ENCODE measurements at regions not wholly inside any gene's neighbourhood (a gene's known extent, or its start where the extent isn't known, plus 50 kb on each side); places are given as distances from the start of the nearest gene placed in this dataset.
"Not testable (repeated sequence)": the region's sequence is repeated elsewhere in the genome, so short reads cannot be mapped to it uniquely, and the experiment has no call there.

- Mint-ChIP-seq H3K4me3 (no peak overlapping the region), H3K36me3 (ENCODE audit: low read depth) (no peaks in the 10 kb centered on the region), H3K9me3 (no peaks in the 10 kb centered on the region), H3K4me1 (no peaks in the 10 kb centered on the region), H3K27ac (no peak overlapping the region), H3K27me3 (peaks cover 8% of the 10 kb centered on the region)
- ATAC-seq (replicated peaks), result no peak
These were observed 108.9 kb upstream of the USP25 start for GRCh38 chr21:15620892-15621291.

- H3K36me3 Mint-ChIP-seq (ENCODE audit: low read depth), result no peaks in the 10 kb centered on the region
- no peaks in the 10 kb centered on the region for H3K9me3 Mint-ChIP-seq
- H3K4me1 Mint-ChIP-seq, result no peaks in the 10 kb centered on the region
- H3K4me3 Mint-ChIP-seq, result no peak overlapping the region
- ATAC-seq (replicated peaks), result no peak
- peaks cover 8% of the 10 kb centered on the region for H3K27me3 Mint-ChIP-seq
- H3K27ac Mint-ChIP-seq, result no peak overlapping the region
These were observed 105.1 kb upstream of the USP25 start for GRCh38 chr21:15624646-15625045.

GRCh38 chr21:15625363-15625762 lies 104.4 kb upstream of the USP25 start:
- no peak overlapping the region for H3K4me3 Mint-ChIP-seq
- no peaks in the 10 kb centered on the region for H3K36me3 Mint-ChIP-seq (ENCODE audit: low read depth)
- ATAC-seq (replicated peaks), result no peak
- H3K9me3 Mint-ChIP-seq, result no peaks in the 10 kb centered on the region
- H3K27ac Mint-ChIP-seq, result no peak overlapping the region
- peaks cover 8% of the 10 kb centered on the region for H3K27me3 Mint-ChIP-seq
- H3K4me1 Mint-ChIP-seq, result no peaks in the 10 kb centered on the region

- H3K27ac Mint-ChIP-seq, result no peak overlapping the region
- no peaks in the 10 kb centered on the region for H3K4me1 Mint-ChIP-seq
These were observed 103.8 kb upstream of the USP25 start for GRCh38 chr21:15626031-15626430.

DNA sequence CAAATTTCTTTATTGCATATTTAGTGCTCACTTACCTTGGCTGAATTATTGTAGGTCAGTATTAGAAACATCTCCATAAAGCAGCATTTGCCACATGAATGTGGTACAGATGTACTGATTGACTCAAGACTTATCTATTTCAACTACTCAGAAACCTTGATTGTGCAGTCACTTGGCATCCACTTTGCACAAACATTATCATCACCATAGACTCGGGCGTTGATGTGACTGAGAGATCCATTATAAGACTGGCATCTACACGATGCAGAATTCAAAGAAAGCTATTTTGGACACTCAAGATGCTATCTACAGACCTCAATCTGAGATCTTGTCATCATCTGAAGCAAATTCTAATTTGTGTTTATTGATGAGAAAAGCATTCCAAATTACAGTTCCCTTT lies 102.8 kb upstream of the USP25 start:
- Mint-ChIP-seq H3K36me3 (ENCODE audit: low read depth) (no peaks in the 10 kb centered on the region), H3K27ac (no peak overlapping the region), H3K9me3 (no peaks in the 10 kb centered on the region), H3K4me3 (no peak overlapping the region), H3K27me3 (peaks cover 8% of the 10 kb centered on the region), H3K4me1 (no peaks in the 10 kb centered on the region)
- ATAC-seq (replicated peaks), result no peak

More at GRCh38 chr21:15626031-15626430, 103.8 kb upstream of the USP25 start:
- Mint-ChIP-seq H3K27me3 (peaks cover 8% of the 10 kb centered on the region), H3K36me3 (ENCODE audit: low read depth) (no peaks in the 10 kb centered on the region), H3K9me3 (no peaks in the 10 kb centered on the region), H3K4me3 (no peak overlapping the region)
- ATAC-seq (replicated peaks), result no peak

- Mint-ChIP-seq H3K4me1 (no peaks in the 10 kb centered on the region), H3K4me3 (no peak overlapping the region), H3K27ac (no peak overlapping the region), H3K9me3 (no peaks in the 10 kb centered on the region), H3K36me3 (ENCODE audit: low read depth) (no peaks in the 10 kb centered on the region), H3K27me3 (peaks cover 8% of the 10 kb centered on the region)
- no peak for ATAC-seq (replicated peaks)
These were observed 102.0 kb upstream of the USP25 start for GRCh38 chr21:15627823-15628222.

DNA sequence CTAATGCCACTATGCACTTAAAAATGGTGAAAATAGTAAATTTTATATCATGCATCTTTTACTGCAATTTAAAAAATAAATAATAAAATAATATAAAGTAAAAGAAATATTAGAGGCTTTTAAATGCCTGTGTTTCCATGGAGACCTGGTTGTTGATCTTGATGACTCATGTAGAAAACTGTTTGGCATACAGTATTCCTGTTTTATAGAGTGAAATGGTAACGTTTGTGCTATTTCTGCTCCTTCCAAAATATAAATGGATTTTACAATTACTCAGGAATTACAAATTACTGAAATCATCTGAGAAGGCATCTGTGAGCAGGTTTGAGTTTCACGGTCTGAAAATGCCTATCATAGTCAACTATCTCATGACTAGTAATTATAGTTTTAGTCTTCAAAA lies 98.4 kb upstream of the USP25 start:
- H3K4me3 Mint-ChIP-seq, result no peak overlapping the region
- no peaks in the 10 kb centered on the region for H3K4me1 Mint-ChIP-seq
- H3K27me3 Mint-ChIP-seq, result no peaks in the 10 kb centered on the region
- H3K9me3 Mint-ChIP-seq, result no peaks in the 10 kb centered on the region
- no peak overlapping the region for H3K27ac Mint-ChIP-seq
- H3K36me3 Mint-ChIP-seq (ENCODE audit: low read depth), result no peaks in the 10 kb centered on the region
- ATAC-seq (replicated peaks), result no peak

DNA sequence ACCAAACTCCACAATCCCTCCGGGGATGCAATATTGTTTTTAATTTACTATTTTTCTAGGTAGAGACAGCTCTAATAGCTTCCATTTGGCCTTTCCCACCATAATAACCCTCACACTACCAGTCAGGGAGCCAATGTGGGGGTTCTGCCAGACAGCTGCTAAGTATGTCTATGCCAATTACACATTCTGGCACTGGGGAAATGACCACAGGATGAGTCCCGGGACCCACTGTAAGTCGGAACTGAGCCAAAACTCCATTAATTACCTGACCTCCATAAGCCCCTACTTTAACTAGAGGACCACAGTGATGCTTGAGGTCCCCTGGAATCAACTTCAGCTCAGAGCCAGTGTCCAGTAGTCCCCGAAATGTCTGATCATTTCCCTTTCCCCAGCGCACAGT lies 95.2 kb upstream of the USP25 start:
- not testable (repeated sequence) for ATAC-seq (replicated peaks); H3K4me1 Mint-ChIP-seq; H3K36me3 Mint-ChIP-seq (ENCODE audit: low read depth); H3K9me3 Mint-ChIP-seq; H3K27me3 Mint-ChIP-seq; H3K4me3 Mint-ChIP-seq; H3K27ac Mint-ChIP-seq

GRCh38 chr21:15638856-15639549 lies 90.8 kb upstream of the USP25 start:
- H3K9me3 Mint-ChIP-seq, result no peaks in the 10 kb centered on the region
- H3K36me3 Mint-ChIP-seq (ENCODE audit: low read depth), result no peaks in the 10 kb centered on the region
- no peak overlapping the region for H3K4me3 Mint-ChIP-seq
- H3K27ac Mint-ChIP-seq, result no peak overlapping the region
- no peaks in the 10 kb centered on the region for H3K27me3 Mint-ChIP-seq
- no peak for ATAC-seq (replicated peaks)
- H3K4me1 Mint-ChIP-seq, result no peaks in the 10 kb centered on the region

GRCh38 chr21:15640113-15640512 lies 89.7 kb upstream of the USP25 start:
- not testable (repeated sequence) for H3K9me3 Mint-ChIP-seq; H3K4me3 Mint-ChIP-seq; H3K27me3 Mint-ChIP-seq; H3K27ac Mint-ChIP-seq; H3K36me3 Mint-ChIP-seq (ENCODE audit: low read depth); H3K4me1 Mint-ChIP-seq; ATAC-seq (replicated peaks)

- Mint-ChIP-seq H3K36me3 (ENCODE audit: low read depth) (no peaks in the 10 kb centered on the region), H3K27ac (no peak overlapping the region), H3K4me1 (no peaks in the 10 kb centered on the region), H3K4me3 (no peak overlapping the region), H3K27me3 (no peaks in the 10 kb centered on the region), H3K9me3 (no peaks in the 10 kb centered on the region)
- ATAC-seq (replicated peaks), result no peak
These were observed 85.3 kb upstream of the USP25 start for GRCh38 chr21:15644489-15644888.

DNA sequence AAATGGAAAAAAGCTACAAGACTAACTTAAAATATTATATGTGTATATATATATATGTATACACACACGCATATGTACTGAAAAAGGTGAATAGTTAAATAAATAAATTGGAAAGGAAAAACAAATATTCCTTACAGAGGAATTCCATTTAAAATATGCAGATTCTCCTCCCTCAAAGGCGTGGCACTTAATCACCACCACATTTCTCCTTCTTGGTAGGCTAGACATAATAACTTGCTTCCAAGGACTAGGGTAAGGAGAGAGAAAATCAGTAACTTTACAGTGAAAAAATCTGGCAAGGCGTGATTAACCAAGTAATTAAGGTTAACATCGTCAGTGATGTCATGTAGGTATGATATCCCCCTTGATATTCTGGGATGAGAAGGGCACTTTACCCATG lies 84.0 kb upstream of the USP25 start:
- H3K27ac Mint-ChIP-seq, result no peak overlapping the region
- H3K27me3 Mint-ChIP-seq, result no peaks in the 10 kb centered on the region
- no peak for ATAC-seq (replicated peaks)
- no peaks in the 10 kb centered on the region for H3K9me3 Mint-ChIP-seq
- no peak overlapping the region for H3K4me3 Mint-ChIP-seq
- no peaks in the 10 kb centered on the region for H3K4me1 Mint-ChIP-seq
- no peaks in the 10 kb centered on the region for H3K36me3 Mint-ChIP-seq (ENCODE audit: low read depth)

DNA sequence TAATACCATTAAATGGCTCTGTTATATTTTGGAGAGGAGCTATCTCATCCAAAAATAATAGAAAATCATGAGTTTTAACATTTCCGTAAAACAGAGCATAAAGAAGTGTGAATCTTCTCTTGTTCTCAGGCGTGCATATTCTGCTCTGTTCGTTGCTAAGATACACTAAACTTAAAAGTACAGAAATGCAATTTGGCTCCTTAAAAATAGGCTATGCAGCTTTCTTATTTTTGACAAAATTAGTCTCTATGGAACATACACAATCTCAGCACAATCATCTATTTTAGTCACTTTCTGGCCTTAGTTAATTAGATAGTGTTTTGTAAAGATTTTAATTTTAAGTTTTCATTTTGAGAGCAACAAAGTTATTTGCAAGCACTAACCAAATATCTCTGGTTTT lies 79.0 kb upstream of the USP25 start:
- H3K9me3 Mint-ChIP-seq, result no peaks in the 10 kb centered on the region
- H3K36me3 Mint-ChIP-seq (ENCODE audit: low read depth), result no peaks in the 10 kb centered on the region
- H3K27ac Mint-ChIP-seq, result no peak overlapping the region
- H3K27me3 Mint-ChIP-seq, result peaks cover 9% of the 10 kb centered on the region
- no peak overlapping the region for H3K4me3 Mint-ChIP-seq
- ATAC-seq (replicated peaks), result no peak
- H3K4me1 Mint-ChIP-seq, result no peaks in the 10 kb centered on the region

- H3K9me3 Mint-ChIP-seq, result no peaks in the 10 kb centered on the region
- no peak overlapping the region for H3K27ac Mint-ChIP-seq
- H3K4me1 Mint-ChIP-seq, result no peaks in the 10 kb centered on the region
- no peak overlapping the region for H3K4me3 Mint-ChIP-seq
- H3K27me3 Mint-ChIP-seq, result peaks cover 9% of the 10 kb centered on the region
- ATAC-seq (replicated peaks), result no peak
- no peaks in the 10 kb centered on the region for H3K36me3 Mint-ChIP-seq (ENCODE audit: low read depth)
These were observed 78.6 kb upstream of the USP25 start for GRCh38 chr21:15651172-15651571.

- Mint-ChIP-seq H3K36me3 (ENCODE audit: low read depth) (no peaks in the 10 kb centered on the region), H3K4me3 (no peak overlapping the region), H3K9me3 (no peaks in the 10 kb centered on the region), H3K4me1 (no peaks in the 10 kb centered on the region), H3K27me3 (peaks cover 9% of the 10 kb centered on the region), H3K27ac (no peak overlapping the region)
- ATAC-seq (replicated peaks), result no peak
These were observed 76.1 kb upstream of the USP25 start for GRCh38 chr21:15653710-15654109.

- H3K27me3 Mint-ChIP-seq, result peaks cover 9% of the 10 kb centered on the region
- no peaks in the 10 kb centered on the region for H3K36me3 Mint-ChIP-seq (ENCODE audit: low read depth)
- no peak overlapping the region for H3K27ac Mint-ChIP-seq
- no peak for ATAC-seq (replicated peaks)
- H3K4me1 Mint-ChIP-seq, result no peaks in the 10 kb centered on the region
- H3K4me3 Mint-ChIP-seq, result no peak overlapping the region
- no peaks in the 10 kb centered on the region for H3K9me3 Mint-ChIP-seq
These were observed 75.6 kb upstream of the USP25 start for GRCh38 chr21:15654171-15654570.
